HepG2 (cell line): ENCODE measurements at regions not wholly inside any gene's neighbourhood (a gene's known extent, or its start where the extent isn't known, plus 50 kb on each side); places are given as distances from the start of the nearest gene placed in this dataset.

ENCODE experiments used
- ATAC-seq: fragments of 200-7000 bp; cut with Tn5 transposase; 3 replicates; pipeline ENCODE4 v1.9.1; 2020; ENCODE audit warnings: mild to moderate bottlenecking, moderate library complexity
- BruUV-seq: library from RNA; stranded (reverse); fragments of 400-500 nt; replicated peaks from 2 replicates; lab custom pipeline; 2021; lab: Mats Ljungman, UMichigan
- CTCF ChIA-PET: fragments of 300-600 bp; formaldehyde crosslinking; extraction: SDS; loops from one replicate; lab custom pipeline; 2021; ENCODE audit warnings: low total read pairs, inconsistent platforms, low intra/inter-chr PET ratio; lab: Yijun Ruan, JAX
- POLR2A ChIA-PET: fragments of 350-600 bp; sonication (Branson Sonifier 250); formaldehyde crosslinking; loops from one replicate; lab custom pipeline; 2020; ENCODE audit warnings: antibody characterized with exemption, inconsistent platforms; lab: Yijun Ruan, JAX
- DNase-seq: peaks from one replicate; pipeline ENCODE4 v3.0.0-alpha.2; 2015; ENCODE audit warnings: low spot score
- FAIRE-seq: peaks from 3 replicates; lab custom pipeline; 2011; peaks lifted over from hg19 to GRCh38; lab: Jason Lieb, UNC
- H2AFZ ChIP-seq: one replicate; pipeline ENCODE4 v1.6.1; 2011; ENCODE audit warnings: low read length, inconsistent platforms
- H3K27ac ChIP-seq: fragments of 300-600 bp; 3 replicates; pipeline ENCODE4 v1.8.0; 2011; ENCODE audit warnings: mixed run types, mild to moderate bottlenecking, mixed read lengths, low read length, inconsistent platforms; ENCODE audit not compliant: insufficient read depth; ENCODE audit errors: extremely low read length
- H3K27me3 ChIP-seq, 2 experiments: fragments of 200-600 bp in 1 of 2; 2 replicates in 1 of 2; 3 replicates in 1 of 2; pipeline versions ENCODE4 v1.6.0 to v1.8.0; 2011; ENCODE audit warnings: low read length in 2 of 2, mild to moderate bottlenecking in 2 of 2, moderate library complexity in 2 of 2, inconsistent platforms in 1 of 2; ENCODE audit not compliant: insufficient read depth in 2 of 2, control insufficient read depth in 1 of 2
- H3K36me3 ChIP-seq, 2 experiments: fragments of 200-600 bp in 1 of 2; replicated peaks in 1 of 2; 2 replicates in 1 of 2; 3 replicates in 1 of 2; pipeline versions ENCODE4 v1.5.1 to v1.8.0; 2011; ENCODE audit warnings: low read length in 2 of 2, inconsistent platforms in 1 of 2; ENCODE audit not compliant: insufficient read depth in 2 of 2, control insufficient read depth in 1 of 2
- H3K4me1 ChIP-seq: 2 replicates; pipeline ENCODE4 v1.5.1; 2012; ENCODE audit warnings: low read length, inconsistent platforms; ENCODE audit not compliant: insufficient read depth
- H3K4me2 ChIP-seq: 2 replicates; pipeline ENCODE4 v1.6.0; 2011; ENCODE audit warnings: low read depth, low read length, inconsistent platforms
- H3K4me3 ChIP-seq, 3 experiments: fragments of 200-600 bp in 1 of 3; sonication (generic), shearing (Covaris generic) in 1 of 3; replicated peaks in 1 of 3; 2 replicates each; pipeline ENCODE4 v1.5.1; 2011 to 2016; ENCODE audit warnings: low read length in 3 of 3, inconsistent platforms in 2 of 3, low read depth in 2 of 3, mild to moderate bottlenecking in 2 of 3, control low read depth in 1 of 3, mixed read lengths in 1 of 3; ENCODE audit not compliant: insufficient read depth in 1 of 3
- H3K79me2 ChIP-seq: one replicate; pipeline ENCODE4 v1.6.1; 2011; ENCODE audit warnings: low read length, inconsistent platforms; ENCODE audit not compliant: insufficient read depth
- H3K9ac ChIP-seq: 2 replicates; pipeline ENCODE4 v1.6.0; 2011; ENCODE audit warnings: mild to moderate bottlenecking, low read depth, low read length, inconsistent platforms; ENCODE audit not compliant: insufficient read depth
- H3K9me3 ChIP-seq: 2 replicates; pipeline ENCODE4 v1.5.1; 2012; ENCODE audit warnings: mild to moderate bottlenecking, low read length
- H4K20me1 ChIP-seq: 2 replicates; pipeline ENCODE4 v1.6.0; 2011; ENCODE audit warnings: inconsistent platforms, mild to moderate bottlenecking, low read length, moderate library complexity; ENCODE audit not compliant: insufficient read depth
- ARID4A ChIP-seq: sonication (generic); formaldehyde crosslinking; IDR thresholded peaks from 2 replicates; pipeline ENCODE4 v1.5.0; 2020; ENCODE audit warnings: mild to moderate bottlenecking, missing genetic modification reagents, borderline replicate concordance
- BCL6 ChIP-seq: IDR thresholded peaks from 2 replicates; pipeline ENCODE4 v1.6.1; 2016; ENCODE audit warnings: missing genetic modification reagents, missing compliant biosample characterization
- BORCS8-MEF2B ChIP-seq: sonication (generic); formaldehyde crosslinking; IDR thresholded peaks from 2 replicates; pipeline ENCODE4 v1.8.0; 2022; ENCODE audit warnings: mild to moderate bottlenecking, missing genetic modification reagents
- CENPX ChIP-seq: sonication (generic); formaldehyde crosslinking; IDR thresholded peaks from 2 replicates; pipeline ENCODE4 v1.9.0; 2021; ENCODE audit warnings: mild to moderate bottlenecking, missing genetic modification reagents, moderate library complexity
- CHD2 ChIP-seq: IDR thresholded peaks from 2 replicates; pipeline ENCODE4 v1.6.1; 2011; ENCODE audit warnings: low read depth, low read length, improper control_type of control experiment
- IRF2 ChIP-seq: IDR thresholded peaks from 2 replicates; pipeline ENCODE4 v1.6.1; 2018; ENCODE audit warnings: missing genetic modification reagents, missing compliant biosample characterization
- KDM1A ChIP-seq: IDR thresholded peaks from 2 replicates; pipeline ENCODE4 v1.6.1; 2016; ENCODE audit warnings: missing compliant biosample characterization
- NR3C1 ChIP-seq: sonication (generic); formaldehyde crosslinking; IDR thresholded peaks from 2 replicates; pipeline ENCODE4 v1.4.0; 2020; ENCODE audit warnings: missing genetic modification reagents
- PLSCR1 ChIP-seq: sonication (generic); formaldehyde crosslinking; IDR thresholded peaks from 2 replicates; pipeline ENCODE4 v1.5.0; 2020; ENCODE audit warnings: missing genetic modification reagents, mild to moderate bottlenecking, borderline replicate concordance
- RBAK ChIP-seq: sonication (generic); formaldehyde crosslinking; IDR thresholded peaks from 2 replicates; pipeline ENCODE4 v1.5.1; 2020; ENCODE audit warnings: mild to moderate bottlenecking, missing genetic modification reagents
- TEAD2 ChIP-seq: sonication (generic); formaldehyde crosslinking; IDR thresholded peaks from 2 replicates; pipeline ENCODE4 v1.9.0; 2021; ENCODE audit warnings: missing genetic modification reagents
- ZNF251 ChIP-seq: sonication (generic); formaldehyde crosslinking; IDR thresholded peaks from 2 replicates; pipeline ENCODE4 v1.9.0; 2021; ENCODE audit warnings: mild to moderate bottlenecking, missing genetic modification reagents
- ZNF331 ChIP-seq: sonication (generic); formaldehyde crosslinking; IDR thresholded peaks from 2 replicates; pipeline ENCODE4 v1.4.0; 2020; ENCODE audit warnings: missing genetic modification reagents
- WGBS: methylation state at CpG from one replicate; pipeline ENCODE4 v1.1.6; 2017; ENCODE audit warnings: low lambda C conversion rate; 5-methylcytosine and 5-hydroxymethylcytosine counted together
- in situ Hi-C: cut with HindIII; loops from 2 replicates; pipeline ENCODE4 v1.10.0; 2017; ENCODE audit warnings: low pct_unique_long_range_greater_than_20kb; ENCODE audit not compliant: extremely low pct_ligation_motif_present
- intact Hi-C: fragments of 100-400 bp; cut with micrococcal nuclease; formaldehyde crosslinking; loops from one replicate; pipeline ENCODE4 v1.10.0; 2022; ENCODE audit not compliant: unreplicated experiment
- TF ChIP-seq, protein P1 (sequence below): sonication (generic); IDR thresholded peaks from 2 replicates; pipeline ENCODE4 v1.6.1; 2016; ENCODE audit warnings: low read depth, borderline replicate concordance

GRCh38 chr1:57883642-57883995 is 459.8 kb upstream of the DAB1 start:
- Histone ChIP-seq H3K27ac (no peak overlapping the region), H3K4me3 (no peak overlapping the region), H4K20me1 (no peaks in the 10 kb centered on the region), H2AFZ (no peak overlapping the region), H3K36me3 (no peaks in the 10 kb centered on the region), H3K79me2 (no peaks in the 10 kb centered on the region), H3K4me1 (no peaks in the 10 kb centered on the region), H3K9me3 (no peaks in the 10 kb centered on the region), H3K27me3 (no peaks in the 10 kb centered on the region), H3K4me2 (no peak overlapping the region), H3K9ac (no peak overlapping the region)
- FAIRE-seq (no peak), ATAC-seq (no peak), DNase-seq (no peak)
- TF ChIP-seq CHD2 (no peak), TEAD2 (CRISPR knock-in tag) (no peak), ZNF251 (CRISPR knock-in tag) (no peak), ARID4A (no peak), NR3C1 (CRISPR knock-in tag) (no peak), ZNF331 (CRISPR knock-in tag) (no peak), KDM1A (CRISPR knock-in tag) (no peak), IRF2 (CRISPR knock-in tag) (no peak), PLSCR1 (CRISPR knock-in tag) (no peak), CENPX (CRISPR knock-in tag) (no peak), BORCS8-MEF2B (CRISPR knock-in tag) (no peak), RBAK (CRISPR knock-in tag) (no peak), BCL6 (CRISPR knock-in tag) (no peak)
- TF ChIP-seq, protein P1, sequence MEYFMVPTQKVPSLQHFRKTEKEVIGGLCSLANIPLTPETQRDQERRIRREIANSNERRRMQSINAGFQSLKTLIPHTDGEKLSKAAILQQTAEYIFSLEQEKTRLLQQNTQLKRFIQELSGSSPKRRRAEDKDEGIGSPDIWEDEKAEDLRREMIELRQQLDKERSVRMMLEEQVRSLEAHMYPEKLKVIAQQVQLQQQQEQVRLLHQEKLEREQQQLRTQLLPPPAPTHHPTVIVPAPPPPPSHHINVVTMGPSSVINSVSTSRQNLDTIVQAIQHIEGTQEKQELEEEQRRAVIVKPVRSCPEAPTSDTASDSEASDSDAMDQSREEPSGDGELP, result no peak
- no TSS peak for BruUV-seq
- 81% methylated on average over 4 of the region's 4 CpGs for WGBS
- POLR2A ChIA-PET, result no interaction called here
- in situ Hi-C loops, result no loop called here
- CTCF ChIA-PET, result no interaction called here
- intact Hi-C loops, result no loop called here
